GM08714 (cell line): ENCODE measurements at regions not wholly inside any gene's neighbourhood (a gene's known extent, or its start where the extent isn't known, plus 50 kb on each side); places are given as distances from the start of the nearest gene placed in this dataset.
"Not testable (repeated sequence)": the region's sequence is repeated elsewhere in the genome, so short reads cannot be mapped to it uniquely, and the experiment has no call there.

ENCODE experiments used
- H3K4me3 ChIP-seq: fragments of 200-500 bp; sonication (Bioruptor generic); 2 replicates; pipeline ENCODE4 v1.5.1; 2014; ENCODE audit warnings: mild to moderate bottlenecking, low read length, inconsistent platforms
- ZNF274 ChIP-seq: IDR thresholded peaks from 2 replicates; pipeline ENCODE4 v1.6.1; 2012; ENCODE audit warnings: mild to moderate bottlenecking, low read depth, low read length

- H3K4me3 ChIP-seq = no peak overlapping the region
- TF ChIP-seq ZNF274 = no peak
Observed at GRCh38 chr13:22800526-22801401, 380.0 kb upstream of the SGCG start.

- no peak for TF ChIP-seq ZNF274
- H3K4me3 ChIP-seq = no peak overlapping the region
Observed at GRCh38 chr13:22801402-22802003, 379.3 kb upstream of the SGCG start.

- no peak overlapping the region for H3K4me3 ChIP-seq
- no peak for TF ChIP-seq ZNF274
Observed at GRCh38 chr13:22812793-22813192, 368.0 kb upstream of the SGCG start.

GRCh38 chr13:22813531-22814377 lies 367.0 kb upstream of the SGCG start:
- H3K4me3 ChIP-seq = not testable (repeated sequence)

GRCh38 chr13:22814433-22814832 lies 366.3 kb upstream of the SGCG start:
- H3K4me3 ChIP-seq = not testable (repeated sequence)

GRCh38 chr13:22821589-22821988 lies 359.2 kb upstream of the SGCG start:
- H3K4me3 ChIP-seq = no peak overlapping the region
- TF ChIP-seq ZNF274 = no peak

DNA sequence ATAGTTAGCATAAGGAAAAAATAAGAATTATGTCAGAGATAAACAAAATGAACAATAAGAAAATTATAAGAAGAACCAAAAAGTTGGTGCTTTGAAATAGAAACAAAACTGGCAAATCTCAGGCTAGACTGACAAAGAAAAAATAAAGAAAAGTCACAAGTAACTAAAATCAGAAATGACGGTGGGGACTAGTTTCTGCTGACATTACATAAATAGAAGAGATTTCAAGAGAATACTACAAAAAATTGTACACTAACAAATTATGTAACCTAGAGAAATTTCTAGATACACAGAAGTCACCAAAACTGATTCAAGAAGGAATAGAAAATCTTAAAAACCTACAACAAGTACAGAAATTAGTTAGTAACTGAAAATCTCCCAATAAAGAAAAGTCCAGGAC lies 355.6 kb upstream of the SGCG start:
- TF ChIP-seq ZNF274 = no peak
- no peak overlapping the region for H3K4me3 ChIP-seq

DNA sequence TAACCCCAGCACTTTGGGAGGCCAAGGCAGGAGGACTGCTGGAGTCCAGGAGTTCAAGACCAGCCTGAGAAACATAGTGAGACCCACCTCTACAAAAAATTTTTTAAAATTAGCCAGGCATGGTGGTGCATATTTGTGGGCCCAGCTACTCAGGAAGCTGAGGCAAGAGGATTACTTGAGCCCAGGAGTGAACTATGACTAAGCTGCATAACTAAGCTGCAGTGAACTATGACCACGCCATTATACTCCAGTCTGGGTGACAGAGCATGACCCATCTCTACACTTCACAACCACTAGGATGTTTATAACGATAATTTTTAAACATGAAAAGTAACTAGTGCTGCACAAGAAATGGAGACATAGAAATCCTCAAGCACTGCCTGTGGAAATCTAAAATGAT lies 352.7 kb upstream of the SGCG start:
- TF ChIP-seq ZNF274 = no peak
- H3K4me3 ChIP-seq = no peak overlapping the region

- no peak for TF ChIP-seq ZNF274
- H3K4me3 ChIP-seq = no peak overlapping the region
Observed at GRCh38 chr13:22836475-22836874, 344.3 kb upstream of the SGCG start.

DNA sequence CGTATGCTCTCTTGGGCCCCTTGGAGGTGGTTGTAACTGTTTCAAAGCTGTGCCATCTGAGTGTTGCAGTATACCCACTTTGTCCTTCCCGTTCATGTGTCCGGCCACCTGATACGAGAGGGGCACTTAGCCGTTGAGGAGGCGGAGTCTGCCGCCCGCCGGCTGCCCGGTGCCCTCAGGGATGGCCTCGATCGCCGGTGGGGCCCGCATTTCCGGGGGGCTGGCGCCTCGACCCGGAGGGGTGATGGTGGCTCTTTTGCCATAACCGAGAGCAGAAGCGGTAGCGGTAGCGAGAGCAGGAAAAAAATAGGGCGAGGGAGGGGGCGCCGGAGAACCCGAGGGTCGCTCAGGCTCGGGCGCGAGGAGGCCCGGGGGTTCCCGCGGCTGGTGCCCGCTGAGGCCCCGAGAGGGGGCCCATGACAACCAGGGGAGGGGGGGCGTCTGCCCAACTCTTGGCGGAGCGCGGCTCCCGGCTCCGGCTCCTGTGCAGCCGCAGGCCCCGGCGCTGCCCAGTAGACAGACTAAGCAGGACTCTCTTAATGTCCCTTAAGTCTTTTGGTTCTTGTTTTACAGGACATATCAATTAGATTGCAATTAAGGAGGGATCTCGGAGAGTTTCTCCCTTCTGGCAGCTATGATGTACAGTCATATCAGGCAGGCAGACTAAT lies 342.7 kb upstream of the SGCG start:
- no peak overlapping the region for H3K4me3 ChIP-seq
- no peak for TF ChIP-seq ZNF274

DNA sequence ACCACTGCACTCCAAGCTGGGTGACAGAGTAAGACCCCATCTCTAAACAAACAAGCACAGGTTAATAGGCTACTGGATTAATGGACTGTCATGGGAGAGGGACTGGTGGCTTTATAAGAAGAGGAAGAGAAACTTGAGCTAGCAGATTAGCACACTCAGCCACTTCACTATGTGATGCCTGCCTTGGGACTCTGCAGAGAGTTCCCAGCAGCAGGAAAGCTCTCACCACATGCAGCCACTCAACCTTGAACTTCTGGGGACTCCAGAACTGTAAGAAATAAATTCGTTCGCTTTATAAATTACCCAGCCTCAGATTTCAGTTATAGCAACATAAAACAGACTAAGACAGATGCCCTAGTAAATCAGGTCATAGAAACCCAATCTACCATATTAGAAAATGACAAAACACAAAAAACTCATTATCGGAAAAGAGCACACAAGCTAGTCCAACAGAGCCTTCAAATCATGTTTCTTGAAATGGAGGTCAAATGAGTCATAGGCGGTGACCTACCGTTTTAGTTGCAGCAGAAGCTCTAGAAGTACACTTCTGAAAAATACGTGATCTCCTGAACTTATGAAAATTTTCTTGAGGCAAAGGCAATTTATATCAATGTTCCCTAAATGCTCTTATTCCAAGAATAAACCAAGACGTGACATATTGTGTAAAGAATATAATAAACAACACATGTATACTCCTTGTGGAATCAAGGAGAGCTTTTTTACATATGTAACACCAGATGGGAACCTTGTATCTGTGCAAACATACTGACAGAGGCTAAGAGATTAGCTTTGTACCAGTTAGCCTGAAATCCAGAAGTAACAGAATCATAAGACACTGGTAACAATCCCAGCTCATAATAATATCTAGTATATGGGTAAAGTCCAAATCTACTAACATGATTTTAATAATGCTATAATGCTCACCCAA lies 340.9 kb upstream of the SGCG start:
- no peak for TF ChIP-seq ZNF274

DNA sequence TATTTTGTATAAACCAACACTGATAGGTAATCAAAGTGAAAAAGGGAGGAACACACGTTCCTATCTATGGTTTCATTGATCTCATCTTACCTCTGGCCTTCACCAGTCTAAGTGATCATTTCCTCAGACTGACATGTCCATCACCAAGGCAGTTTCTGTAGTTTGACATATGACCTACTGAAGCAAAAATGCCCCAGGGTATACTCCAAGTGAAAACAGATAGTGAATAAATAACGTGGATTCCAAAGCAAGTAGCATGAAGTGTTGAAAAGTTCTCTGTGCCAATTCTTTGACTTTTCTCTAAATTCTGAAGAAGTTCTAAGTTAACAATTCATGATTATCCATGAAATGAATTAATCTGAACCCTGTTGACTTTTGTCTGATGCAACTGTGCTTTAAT lies 334.2 kb upstream of the SGCG start:
- TF ChIP-seq ZNF274 = no peak
- no peak overlapping the region for H3K4me3 ChIP-seq

More for the DNA sequence above, 340.9 kb upstream of the SGCG start:
- H3K4me3 ChIP-seq = no peak overlapping the region

DNA sequence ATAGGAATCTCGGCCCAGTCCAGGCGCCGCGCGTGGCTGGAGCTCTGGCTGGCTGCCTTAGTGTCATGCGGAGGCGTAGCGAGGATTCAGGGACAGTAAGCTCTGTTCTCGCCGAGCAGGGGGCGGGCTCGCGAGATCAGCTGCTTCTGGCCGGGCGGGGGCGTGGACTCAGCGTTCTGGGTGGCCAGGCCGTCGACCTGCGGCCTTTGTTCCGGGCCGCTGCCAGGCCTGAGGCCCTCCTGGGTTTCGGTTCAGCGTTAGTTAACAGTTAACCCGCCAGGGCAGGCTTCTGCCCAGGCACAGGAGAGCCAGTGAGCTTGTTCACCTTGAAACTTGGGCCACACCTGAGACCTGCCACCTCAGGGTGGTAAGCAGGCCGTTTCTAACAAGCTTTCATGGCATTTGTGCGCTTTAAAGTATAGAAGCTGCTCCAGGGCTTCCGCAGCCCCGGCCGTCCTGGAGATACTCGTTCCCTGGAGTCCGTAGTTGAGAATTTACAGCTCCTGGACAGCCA lies 332.2 kb upstream of the SGCG start:
- TF ChIP-seq ZNF274 = no peak
- H3K4me3 ChIP-seq = no peak overlapping the region
